ENCODE measurements at regions not wholly inside any gene's neighbourhood (a gene's known extent, or its start where the extent isn't known, plus 50 kb on each side); places are given as distances from the start of the nearest gene placed in this dataset.

- DNase-seq: no peak
These were observed 735.3 kb upstream of the TENM3 start for GRCh38 chr4:181507938-181508337.

- DNase-seq: no peak
These were observed 734.6 kb upstream of the TENM3 start for GRCh38 chr4:181508601-181509000.

DNA sequence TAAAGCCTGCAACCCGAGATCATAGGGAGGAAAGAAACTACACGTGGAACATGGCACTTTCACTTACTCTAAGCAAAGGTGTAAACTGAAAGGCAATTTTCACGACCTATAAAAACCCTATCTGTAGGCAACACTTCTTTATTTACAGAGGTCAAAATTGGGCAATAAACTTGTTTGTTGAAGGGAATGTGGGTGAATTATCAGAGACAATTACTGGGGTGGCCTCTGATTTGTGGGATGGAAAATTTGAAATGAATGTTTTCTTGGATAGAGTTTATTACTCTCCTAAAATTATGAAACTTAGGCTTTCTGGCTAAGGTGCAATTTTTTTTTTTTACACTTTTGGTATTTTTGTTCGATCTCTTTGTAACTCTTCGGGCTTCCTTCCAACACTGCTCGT is 734.1 kb upstream of the TENM3 start:
- no peak for DNase-seq

GRCh38 chr4:181517491-181517890 is 725.7 kb upstream of the TENM3 start:
- no peak for DNase-seq

GRCh38 chr4:181520790-181521189 is 722.4 kb upstream of the TENM3 start:
- DNase-seq: no peak

- DNase-seq: no peak
These were observed 719.2 kb upstream of the TENM3 start for GRCh38 chr4:181523973-181524372.

GRCh38 chr4:181524499-181524898 is 718.7 kb upstream of the TENM3 start:
- no peak for DNase-seq

- DNase-seq: no peak
These were observed 717.6 kb upstream of the TENM3 start for GRCh38 chr4:181525634-181526033.

- DNase-seq: no peak
These were observed 714.5 kb upstream of the TENM3 start for GRCh38 chr4:181528570-181529184.

DNA sequence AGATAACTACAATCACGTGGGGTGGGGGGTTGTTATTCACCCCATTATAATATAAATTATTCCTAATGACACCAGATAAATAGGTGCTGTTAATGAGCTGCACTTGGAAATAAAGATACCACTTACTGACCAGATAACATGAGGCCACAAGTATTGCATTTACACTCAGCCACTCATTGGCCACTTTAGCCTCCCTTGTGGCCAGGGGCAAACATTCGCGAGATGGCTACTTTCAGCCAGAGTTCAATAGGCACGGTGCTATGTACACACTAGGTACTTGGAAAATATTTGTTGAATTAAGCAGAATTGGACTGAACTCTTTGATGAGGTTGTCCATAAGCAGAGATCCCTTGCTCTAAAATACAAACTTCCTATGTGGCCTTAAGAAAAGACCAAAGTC is 713.7 kb upstream of the TENM3 start:
- no peak for DNase-seq

DNA sequence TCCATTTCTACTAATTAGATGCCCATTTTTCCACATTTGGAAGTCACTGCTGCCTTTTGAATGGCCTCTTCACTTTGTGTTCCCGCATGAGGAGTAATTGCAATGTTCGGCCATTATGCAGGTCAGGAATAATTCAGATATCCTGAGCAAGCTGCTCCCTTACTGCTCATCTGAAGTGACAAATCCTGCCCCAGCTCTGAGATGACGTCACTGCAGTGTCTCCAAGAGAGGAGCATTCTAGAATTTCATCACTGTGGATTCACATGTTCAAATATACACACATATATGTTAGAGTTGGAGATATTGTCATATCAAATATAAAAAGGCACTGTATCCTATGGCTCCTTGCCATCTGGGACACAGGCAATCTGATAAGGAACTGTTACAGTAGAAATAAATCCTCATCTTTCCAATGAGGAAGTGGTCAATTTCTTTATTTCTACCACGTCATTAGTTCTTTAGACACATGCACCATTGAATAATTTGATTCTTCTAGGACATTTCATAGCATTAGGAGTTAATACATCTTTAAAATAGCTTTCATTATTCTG is 706.9 kb upstream of the TENM3 start:
- DNase-seq: no peak

- no peak for DNase-seq
These were observed 706.3 kb upstream of the TENM3 start for GRCh38 chr4:181536811-181537434.

- no peak for DNase-seq
These were observed 704.8 kb upstream of the TENM3 start for GRCh38 chr4:181538431-181538830.

GRCh38 chr4:181541396-181541795 is 701.8 kb upstream of the TENM3 start:
- no peak for DNase-seq

- no peak for DNase-seq
These were observed 694.2 kb upstream of the TENM3 start for GRCh38 chr4:181548873-181549575.

DNA sequence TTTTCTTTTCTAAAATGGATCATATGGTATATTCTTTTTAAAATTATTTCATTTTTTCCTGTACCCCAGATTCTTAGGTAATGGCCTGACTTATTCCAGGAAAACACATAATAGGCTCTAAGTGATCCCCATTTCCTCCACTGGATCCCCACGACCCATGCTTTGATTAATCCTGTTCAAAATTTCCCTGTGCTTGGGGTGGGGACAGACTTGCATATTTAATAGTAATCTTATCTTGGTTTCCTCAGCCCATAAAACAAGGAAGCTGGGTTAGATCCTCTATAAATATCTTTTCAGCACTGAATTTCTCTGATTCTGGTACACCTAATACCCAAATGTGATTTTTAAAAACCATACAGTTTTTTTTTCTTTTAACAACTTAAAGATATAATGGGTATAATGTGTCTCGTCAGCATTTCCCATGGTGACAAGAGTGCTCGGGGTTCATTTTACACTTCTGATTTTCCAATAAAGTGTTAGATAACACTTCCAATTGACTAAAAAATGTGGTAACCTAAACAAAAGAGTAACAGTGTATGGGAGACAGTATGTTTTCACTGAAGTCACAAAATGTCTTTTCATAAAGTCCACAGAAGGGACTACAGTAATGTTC is 693.5 kb upstream of the TENM3 start:
- no peak for DNase-seq

- no peak for DNase-seq
These were observed 692.8 kb upstream of the TENM3 start for GRCh38 chr4:181550381-181550780.

- DNase-seq: no peak
These were observed 683.6 kb upstream of the TENM3 start for GRCh38 chr4:181559637-181560036.

GRCh38 chr4:181562399-181562798 is 680.8 kb upstream of the TENM3 start:
- DNase-seq: no peak

GRCh38 chr4:181564625-181565024 is 678.6 kb upstream of the TENM3 start:
- DNase-seq: no peak

- no peak for DNase-seq
These were observed 676.7 kb upstream of the TENM3 start for GRCh38 chr4:181566490-181566889.

GRCh38 chr4:181569553-181569952 is 673.6 kb upstream of the TENM3 start:
- no peak for DNase-seq

- no peak for DNase-seq
These were observed 664.3 kb upstream of the TENM3 start for GRCh38 chr4:181578911-181579310.

GRCh38 chr4:181579486-181579885 is 663.7 kb upstream of the TENM3 start:
- DNase-seq: no peak
